ENCODE measurements at regions not wholly inside any gene's neighbourhood (a gene's known extent, or its start where the extent isn't known, plus 50 kb on each side); places are given as distances from the start of the nearest gene placed in this dataset.

- DNase-seq (ENCODE audit: low read depth in 2 of 2): no peak
These were observed 370.7 kb downstream of the INSC start for GRCh38 chr11:15485432-15485831.

DNA sequence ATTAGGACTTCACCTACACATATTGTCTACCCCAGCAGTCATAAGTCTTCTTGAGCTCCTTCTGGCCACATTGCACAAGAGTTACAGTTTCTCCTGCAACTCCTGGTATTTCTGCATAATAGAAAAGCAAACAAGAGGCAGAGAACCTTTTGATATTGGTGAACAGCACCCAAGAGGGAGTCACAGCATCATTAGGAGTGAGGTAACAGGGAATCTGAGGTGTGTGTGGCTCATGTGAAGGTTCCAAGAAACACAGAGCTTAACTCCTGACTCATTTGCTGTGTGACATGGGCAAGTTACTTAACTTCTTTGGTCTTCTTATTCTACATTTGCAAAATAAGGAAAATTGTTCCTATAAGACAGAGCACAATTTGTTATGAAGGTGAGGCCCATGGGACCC is 374.6 kb downstream of the INSC start:
- DNase-seq (ENCODE audit: low read depth in 2 of 2): no peak

DNA sequence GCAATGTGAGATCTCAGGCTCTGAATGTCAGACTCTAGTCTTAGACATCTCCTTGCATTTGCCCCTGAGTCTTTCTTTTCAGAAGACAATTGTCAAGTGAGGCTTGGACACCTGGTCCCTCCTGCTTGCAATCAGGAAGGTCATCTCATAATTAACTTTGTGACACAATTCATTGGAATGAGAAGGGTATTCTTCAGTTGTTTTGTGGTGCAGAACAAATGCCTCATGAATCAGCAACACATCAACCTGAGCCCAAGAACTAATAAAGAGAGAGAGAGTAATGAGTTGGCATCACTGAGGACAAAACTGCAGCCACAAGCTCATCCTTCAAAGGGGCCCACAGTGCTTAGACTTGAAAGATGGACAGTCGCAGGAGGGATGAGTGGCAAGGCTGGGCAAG is 375.8 kb downstream of the INSC start:
- DNase-seq (ENCODE audit: low read depth in 2 of 2): no peak

DNA sequence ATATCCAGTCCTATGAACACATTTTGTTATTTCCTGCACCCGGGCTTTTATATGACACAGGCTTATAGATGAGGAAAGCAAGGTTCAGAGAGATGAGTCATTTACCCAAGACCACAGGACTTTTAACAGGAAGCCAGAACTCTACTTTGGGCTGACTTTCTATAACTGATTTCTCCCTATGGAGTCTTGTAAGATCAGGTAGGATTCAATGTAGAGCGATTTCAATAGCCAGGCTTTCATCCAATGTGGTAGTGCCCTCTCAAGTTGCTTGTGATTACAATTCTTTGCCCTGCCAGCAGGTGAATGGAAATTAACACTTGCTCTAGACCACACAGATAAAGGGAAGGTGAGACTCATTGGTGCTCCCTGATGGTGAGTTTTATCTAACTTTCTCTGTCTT is 378.3 kb downstream of the INSC start:
- no peak for DNase-seq (ENCODE audit: low read depth in 2 of 2)

DNA sequence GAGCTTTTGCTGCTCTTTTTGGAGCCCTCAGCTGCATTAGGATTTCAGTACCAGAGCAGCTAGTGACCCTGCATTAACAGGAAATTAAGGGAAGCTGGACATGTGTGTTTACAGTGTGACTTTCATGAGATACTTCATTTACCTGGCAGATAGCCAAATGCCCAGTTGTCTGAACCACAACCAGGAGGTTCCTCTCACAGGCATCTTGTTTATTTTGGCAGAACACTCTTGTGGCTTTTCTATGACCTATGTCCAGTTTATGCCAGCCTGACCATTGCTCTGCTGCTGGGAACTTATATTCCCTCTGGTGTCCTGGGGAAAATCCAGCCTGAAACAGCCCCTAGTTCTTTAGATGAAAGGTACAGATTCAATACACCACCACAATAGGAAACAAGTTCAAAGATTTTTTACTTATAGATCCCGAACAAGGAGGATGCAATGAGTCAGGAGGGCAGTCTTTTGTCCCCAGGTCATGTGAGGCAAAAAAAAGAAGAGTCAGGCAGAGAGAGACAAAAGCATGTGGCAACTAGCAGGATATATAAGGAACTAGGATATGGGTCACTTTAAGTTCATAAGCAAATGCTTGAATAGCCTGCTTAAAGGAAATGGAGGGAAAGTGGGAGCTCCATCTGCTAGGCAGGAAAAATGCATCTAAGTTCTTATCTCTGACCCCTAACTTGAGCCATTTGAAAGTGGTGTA is 379.3 kb downstream of the INSC start:
- DNase-seq (ENCODE audit: low read depth in 2 of 2): no peak

DNA sequence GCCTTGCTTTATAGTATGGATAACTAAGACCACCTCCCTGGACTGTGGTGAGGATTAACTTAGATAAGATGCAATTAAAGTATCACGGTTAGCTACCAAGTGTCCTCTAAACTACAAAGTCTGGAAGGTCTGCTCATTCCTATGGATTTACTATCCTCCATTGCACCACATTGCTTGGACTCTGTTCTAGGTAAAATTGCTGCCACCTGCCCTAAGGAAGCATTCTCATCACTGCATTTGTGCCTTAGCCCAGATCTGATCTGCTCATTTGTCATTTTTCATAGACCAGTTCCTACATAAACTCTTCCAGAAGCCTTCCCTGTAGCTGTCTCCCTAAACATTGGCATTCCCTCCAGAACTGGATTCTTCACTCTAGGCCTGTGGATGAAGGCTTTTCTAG is 380.0 kb downstream of the INSC start:
- no peak for DNase-seq (ENCODE audit: low read depth in 2 of 2)

DNA sequence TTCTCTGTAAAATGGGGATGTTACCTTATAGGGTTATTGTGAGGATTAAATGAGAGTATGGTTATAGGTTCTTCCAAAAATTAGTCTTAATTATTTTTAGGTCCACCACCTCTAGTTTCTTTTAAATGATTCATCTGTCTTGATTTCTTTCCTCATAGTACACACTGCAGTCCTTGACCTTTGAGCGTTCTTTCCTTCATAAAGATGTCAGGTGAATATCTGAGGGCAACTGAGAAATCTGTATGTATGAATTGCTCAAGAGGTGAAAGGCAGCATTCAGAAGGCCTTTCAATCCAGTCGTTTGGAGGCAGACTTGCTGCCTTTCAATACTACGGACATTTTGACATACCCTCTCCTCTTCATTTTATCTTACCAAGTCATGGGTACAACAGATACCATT is 380.7 kb downstream of the INSC start:
- no peak for DNase-seq (ENCODE audit: low read depth in 2 of 2)

DNA sequence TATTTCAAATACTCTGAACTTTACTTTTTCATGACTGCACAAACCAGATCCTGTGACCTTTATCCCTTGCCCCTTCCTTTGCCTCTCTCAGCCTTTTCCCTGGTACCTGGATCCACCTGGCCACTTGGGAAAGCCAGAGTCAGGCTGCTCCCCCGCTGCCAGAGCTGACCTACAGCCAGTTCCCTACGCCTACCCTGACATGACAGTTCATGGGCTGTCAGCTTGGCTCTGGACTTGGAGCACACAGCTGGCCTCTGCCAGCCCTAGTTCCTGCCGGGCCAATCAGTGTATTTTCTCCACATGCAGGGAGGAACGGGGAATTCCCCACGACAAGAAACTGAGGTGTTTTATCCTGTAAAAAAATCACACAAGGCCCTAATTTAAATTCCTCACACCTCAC is 382.6 kb downstream of the INSC start:
- DNase-seq (ENCODE audit: low read depth in 2 of 2): no peak

DNA sequence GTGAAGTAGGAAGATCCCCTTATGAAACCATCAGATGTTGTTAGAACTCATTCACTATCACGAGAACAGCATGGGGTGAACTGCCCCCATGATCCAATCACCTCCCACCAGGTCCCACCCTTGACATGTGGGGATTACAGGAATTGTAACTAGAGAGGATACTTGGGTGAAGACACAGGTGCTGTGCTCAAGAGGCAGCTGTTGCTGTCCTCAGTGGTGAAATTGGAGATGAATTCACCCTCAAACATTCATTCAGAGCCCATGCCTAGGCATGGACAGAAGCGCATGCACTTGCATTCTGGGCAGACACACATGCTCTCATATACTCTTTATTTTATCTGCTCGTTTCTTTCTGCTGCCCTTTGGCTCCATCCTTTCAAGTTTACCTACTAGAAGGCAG is 385.0 kb downstream of the INSC start:
- no peak for DNase-seq (ENCODE audit: low read depth in 2 of 2)

DNA sequence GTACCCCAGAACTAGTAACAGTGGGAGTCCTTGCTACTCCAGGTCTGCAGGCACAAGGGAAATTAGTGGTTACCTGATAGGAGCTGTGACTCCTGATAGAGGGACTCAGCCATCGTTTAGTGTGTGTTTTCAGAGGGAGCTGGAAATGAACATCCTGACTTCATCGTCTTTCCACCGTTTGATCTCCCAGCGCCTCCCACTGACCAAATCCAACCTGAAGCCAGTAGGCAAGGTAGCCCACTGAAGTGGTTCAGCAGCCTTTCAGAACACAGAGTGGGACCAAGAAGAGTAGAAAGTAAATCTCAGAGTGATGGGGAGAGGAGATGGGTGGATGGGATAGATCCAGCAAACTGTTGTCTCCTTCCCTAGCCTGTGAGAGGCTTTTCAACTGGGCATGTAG is 385.9 kb downstream of the INSC start:
- DNase-seq (ENCODE audit: low read depth in 2 of 2): no peak

DNA sequence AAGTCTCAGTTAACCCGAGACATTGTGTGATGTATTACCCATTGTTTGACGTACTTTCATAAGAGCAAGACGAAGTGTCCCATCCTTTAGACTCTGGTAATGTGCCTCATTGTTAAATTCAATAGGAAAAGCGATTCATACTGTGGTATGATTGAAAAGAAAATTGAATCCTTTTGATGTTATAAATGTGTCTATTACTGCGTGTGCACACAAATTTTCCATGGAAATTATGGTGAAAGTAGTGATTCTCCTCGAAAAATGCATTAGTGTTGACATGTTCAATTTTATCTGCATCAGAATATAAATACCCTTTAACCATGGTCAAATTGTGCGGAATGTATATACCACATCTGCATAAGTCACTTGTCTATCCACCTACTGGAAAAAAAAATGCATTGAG is 386.8 kb downstream of the INSC start:
- DNase-seq (ENCODE audit: low read depth in 2 of 2): no peak

DNA sequence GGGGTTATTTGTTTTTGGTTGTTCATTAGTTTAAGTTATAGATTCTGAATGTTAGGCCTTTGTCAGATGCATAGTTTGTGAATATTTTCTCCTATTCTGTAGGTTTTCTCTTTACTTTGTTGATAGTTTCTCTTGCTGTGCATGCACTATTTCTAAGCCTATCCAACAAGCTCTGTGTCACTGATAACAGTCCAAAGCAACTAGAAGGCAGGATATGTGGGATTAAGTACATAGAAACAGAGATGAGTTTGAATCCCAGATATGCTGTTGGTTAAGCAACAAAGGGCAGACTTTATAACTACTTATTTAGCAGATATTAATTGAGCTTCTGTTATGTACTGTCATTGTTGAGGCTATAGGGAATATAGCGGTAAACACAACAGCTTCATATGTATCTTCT is 390.4 kb downstream of the INSC start:
- no peak for DNase-seq (ENCODE audit: low read depth in 2 of 2)

- no peak for DNase-seq (ENCODE audit: low read depth in 2 of 2)
These were observed 392.9 kb downstream of the INSC start for GRCh38 chr11:15507592-15507991.

DNA sequence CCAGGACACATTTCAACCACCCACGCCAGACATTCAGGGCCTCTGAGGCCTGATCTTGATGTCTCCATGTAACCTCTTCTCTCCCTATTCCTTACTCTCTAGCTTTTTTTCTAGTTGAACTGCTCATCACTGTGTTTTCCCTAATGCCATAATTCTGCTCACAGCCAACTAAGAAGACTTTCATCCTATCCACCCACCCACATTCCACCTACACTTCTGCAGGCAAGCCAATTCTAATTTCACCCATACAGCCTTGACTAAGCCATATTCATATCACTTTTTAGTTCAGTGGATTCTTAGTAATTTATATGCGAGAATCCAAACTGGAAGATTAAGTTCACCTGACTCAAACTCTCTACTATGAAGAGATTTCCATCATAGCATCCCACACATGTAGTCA is 394.4 kb downstream of the INSC start:
- DNase-seq (ENCODE audit: low read depth in 2 of 2): no peak

- DNase-seq (ENCODE audit: low read depth in 2 of 2): no peak
These were observed 404.5 kb downstream of the INSC start for GRCh38 chr11:15519124-15519791.

- DNase-seq (ENCODE audit: low read depth in 2 of 2): no peak
These were observed 405.2 kb downstream of the INSC start for GRCh38 chr11:15519911-15520310.

- DNase-seq (ENCODE audit: low read depth in 2 of 2): no peak
These were observed 408.8 kb downstream of the INSC start for GRCh38 chr11:15523543-15523942.

DNA sequence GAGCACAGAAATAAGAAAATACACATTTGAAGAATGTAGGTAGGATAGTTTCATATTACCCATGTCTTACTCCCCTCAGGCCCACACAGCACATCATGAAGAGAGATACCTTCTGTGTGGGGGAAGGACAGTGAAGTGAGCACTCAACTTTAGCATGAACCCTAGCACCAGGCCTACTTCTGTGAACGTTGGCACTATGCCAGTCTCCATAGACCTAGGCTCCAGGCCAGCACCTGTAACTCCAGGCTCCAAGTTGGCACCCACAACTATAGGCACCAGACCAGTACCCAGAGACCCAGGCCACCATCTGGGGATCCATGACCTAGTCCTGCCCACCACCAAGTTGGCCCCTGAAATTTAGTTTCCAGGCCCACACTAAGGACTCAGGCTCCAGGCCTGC is 410.9 kb downstream of the INSC start:
- no peak for DNase-seq (ENCODE audit: low read depth in 2 of 2)

DNA sequence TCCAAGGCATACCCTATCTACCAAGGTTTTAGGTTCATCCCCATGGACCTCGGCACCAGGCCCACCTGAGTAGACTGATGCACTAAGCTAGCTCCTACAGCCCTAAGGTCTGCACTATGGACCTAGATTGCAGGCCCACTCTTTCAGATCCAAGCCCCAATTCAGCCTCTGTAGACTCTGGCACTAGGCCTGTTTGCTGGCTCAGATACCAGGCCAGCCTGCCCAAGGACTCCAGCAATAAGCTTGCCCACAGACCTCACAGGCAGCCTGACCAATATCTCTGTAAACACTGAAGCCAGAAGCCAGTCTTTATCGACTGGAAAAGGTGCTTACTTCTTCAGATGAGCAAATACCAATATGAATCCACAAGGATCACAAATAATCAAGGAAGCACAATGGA is 411.3 kb downstream of the INSC start:
- DNase-seq (ENCODE audit: low read depth in 2 of 2): no peak

DNA sequence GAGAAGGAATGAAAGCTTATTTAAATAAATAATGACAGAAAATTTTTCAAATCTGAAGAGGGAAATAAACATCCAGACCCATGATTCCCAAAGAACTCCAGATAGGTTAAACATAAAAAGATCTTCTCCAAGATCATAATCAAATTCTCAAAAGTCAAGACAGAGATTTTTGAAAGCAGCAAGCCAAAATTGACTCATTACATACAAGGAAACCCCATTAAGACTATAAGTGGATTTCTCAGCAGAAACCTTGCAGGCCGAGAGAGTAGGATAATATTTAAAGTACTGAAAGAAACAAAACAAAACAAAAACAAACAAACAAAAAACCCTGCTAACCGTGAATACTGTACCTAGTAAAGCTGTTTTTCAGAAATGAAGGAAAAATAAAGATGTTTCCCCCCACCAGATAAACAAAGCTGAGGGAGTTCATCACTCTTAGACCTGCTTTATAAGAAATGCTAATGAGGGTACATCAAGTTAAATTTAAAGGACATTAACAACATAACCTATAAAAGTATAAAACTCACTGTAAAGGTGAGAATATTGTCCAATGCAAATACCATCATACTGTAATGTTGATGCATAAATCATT is 412.2 kb downstream of the INSC start:
- DNase-seq (ENCODE audit: low read depth in 2 of 2): no peak

DNA sequence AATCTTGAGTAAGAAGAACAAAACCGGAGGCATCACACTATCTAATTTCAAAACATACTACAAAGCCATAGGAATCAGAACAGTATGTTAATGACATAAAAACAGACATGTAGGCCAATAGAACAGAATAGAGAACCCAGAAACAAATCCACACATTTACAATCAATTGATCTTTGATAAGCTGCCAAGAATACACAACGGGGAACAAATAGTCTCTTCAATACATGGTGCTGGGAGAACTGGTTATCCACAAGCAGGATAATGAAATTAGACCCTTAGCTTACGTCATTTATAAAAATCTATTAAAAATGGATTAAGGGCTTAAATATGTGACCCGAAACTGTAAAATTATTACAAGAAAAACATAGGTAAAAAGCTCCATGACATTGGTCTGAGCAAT is 417.7 kb downstream of the INSC start:
- DNase-seq (ENCODE audit: low read depth in 2 of 2): no peak

- no peak for DNase-seq (ENCODE audit: low read depth in 2 of 2)
These were observed 419.5 kb downstream of the INSC start for GRCh38 chr11:15534266-15534665.

GRCh38 chr11:15535414-15535813 is 420.7 kb downstream of the INSC start:
- no peak for DNase-seq (ENCODE audit: low read depth in 2 of 2)

DNA sequence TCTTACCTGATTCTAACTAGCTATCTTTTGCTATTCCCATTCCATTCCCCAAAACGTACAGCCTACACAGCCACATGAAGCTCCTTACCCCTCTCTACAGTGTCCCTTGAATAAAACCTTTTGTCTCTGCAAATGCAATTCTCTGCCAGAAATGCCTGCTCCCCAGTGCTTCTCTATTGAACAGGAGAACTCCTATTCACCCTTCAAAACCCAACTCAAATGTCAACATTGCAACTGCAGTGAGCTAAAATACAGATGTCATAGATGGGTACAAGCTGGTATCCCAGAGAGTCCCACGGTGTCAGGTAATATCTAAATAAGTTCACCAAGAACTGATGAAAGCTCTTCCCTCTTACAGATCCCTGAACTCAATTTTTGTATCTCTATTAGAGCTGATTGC is 421.7 kb downstream of the INSC start:
- no peak for DNase-seq (ENCODE audit: low read depth in 2 of 2)

Data from stimulated activated CD4-positive, alpha-beta T cell treated with anti-CD3 and anti-CD28 coated beads, Interleukin-12 subunit alpha, Interleukin-12 subunit beta, amount 100 ng/mL, for 24 hours (primary cell).